ENCODE measurements at regions not wholly inside any gene's neighbourhood (a gene's known extent, or its start where the extent isn't known, plus 50 kb on each side); places are given as distances from the start of the nearest gene placed in this dataset.

GRCh38 chr5:27171761-27172261 is 133.4 kb upstream of the CDH9 start:
- no peak for DNase-seq
- H3K4me1 ChIP-seq (ENCODE audit: insufficient read depth, low read length) = no peaks in the 10 kb centered on the region
- no peaks in the 10 kb centered on the region for H4K20me1 ChIP-seq (ENCODE audit: insufficient read depth, low read length)
- H3K9ac ChIP-seq (ENCODE audit: low read depth, low read length) = no peak overlapping the region
- H3K79me2 ChIP-seq (ENCODE audit: insufficient read depth, low read length) = no peaks in the 10 kb centered on the region
- no peaks in the 10 kb centered on the region for H3K36me3 ChIP-seq (ENCODE audit: insufficient read depth, low read length)
- TF ChIP-seq EZH2 (IDR thresholded peaks at IDR 0.05; ENCODE audit: borderline replicate concordance, low read depth, low read length, severe bottlenecking) = no peak
- TF ChIP-seq, protein P1, sequence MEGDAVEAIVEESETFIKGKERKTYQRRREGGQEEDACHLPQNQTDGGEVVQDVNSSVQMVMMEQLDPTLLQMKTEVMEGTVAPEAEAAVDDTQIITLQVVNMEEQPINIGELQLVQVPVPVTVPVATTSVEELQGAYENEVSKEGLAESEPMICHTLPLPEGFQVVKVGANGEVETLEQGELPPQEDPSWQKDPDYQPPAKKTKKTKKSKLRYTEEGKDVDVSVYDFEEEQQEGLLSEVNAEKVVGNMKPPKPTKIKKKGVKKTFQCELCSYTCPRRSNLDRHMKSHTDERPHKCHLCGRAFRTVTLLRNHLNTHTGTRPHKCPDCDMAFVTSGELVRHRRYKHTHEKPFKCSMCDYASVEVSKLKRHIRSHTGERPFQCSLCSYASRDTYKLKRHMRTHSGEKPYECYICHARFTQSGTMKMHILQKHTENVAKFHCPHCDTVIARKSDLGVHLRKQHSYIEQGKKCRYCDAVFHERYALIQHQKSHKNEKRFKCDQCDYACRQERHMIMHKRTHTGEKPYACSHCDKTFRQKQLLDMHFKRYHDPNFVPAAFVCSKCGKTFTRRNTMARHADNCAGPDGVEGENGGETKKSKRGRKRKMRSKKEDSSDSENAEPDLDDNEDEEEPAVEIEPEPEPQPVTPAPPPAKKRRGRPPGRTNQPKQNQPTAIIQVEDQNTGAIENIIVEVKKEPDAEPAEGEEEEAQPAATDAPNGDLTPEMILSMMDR (IDR thresholded peaks at IDR 0.05; ENCODE audit: borderline replicate concordance, extremely low read depth, low read length, poor library complexity, severe bottlenecking) = no peak
- no peaks in the 10 kb centered on the region for H3K27me3 ChIP-seq (ENCODE audit: insufficient read depth, low read length, poor library complexity)
- no peak overlapping the region for H3K4me3 ChIP-seq (ENCODE audit: low read depth in 1 of 2, low read length in 2 of 2)
- no peak overlapping the region for H2AFZ ChIP-seq (ENCODE audit: low read depth, low read length)
- no peak overlapping the region for H3K27ac ChIP-seq (ENCODE audit: low read length)
- no peaks in the 10 kb centered on the region for H3K9me3 ChIP-seq (ENCODE audit: insufficient read depth, low read length, severe bottlenecking)
- ATAC-seq (ENCODE audit: insufficient read depth, low read depth) = no peak
- no peak overlapping the region for H3K4me2 ChIP-seq (ENCODE audit: insufficient read depth, low read length)

- Histone ChIP-seq H3K4me2 (ENCODE audit: insufficient read depth, low read length) (no peak overlapping the region), H3K27ac (ENCODE audit: low read length) (no peak overlapping the region), H2AFZ (ENCODE audit: low read depth, low read length) (no peak overlapping the region), H4K20me1 (ENCODE audit: insufficient read depth, low read length) (no peaks in the 10 kb centered on the region), H3K36me3 (ENCODE audit: insufficient read depth, low read length) (no peaks in the 10 kb centered on the region), H3K79me2 (ENCODE audit: insufficient read depth, low read length) (no peaks in the 10 kb centered on the region), H3K4me3 (ENCODE audit: low read depth in 1 of 2, low read length in 2 of 2) (no peak overlapping the region), H3K27me3 (ENCODE audit: insufficient read depth, low read length, poor library complexity) (no peaks in the 10 kb centered on the region), H3K9me3 (ENCODE audit: insufficient read depth, low read length, severe bottlenecking) (no peaks in the 10 kb centered on the region), H3K4me1 (ENCODE audit: insufficient read depth, low read length) (no peaks in the 10 kb centered on the region), H3K9ac (ENCODE audit: low read depth, low read length) (no peak overlapping the region)
- no peak for TF ChIP-seq EZH2 (IDR thresholded peaks at IDR 0.05; ENCODE audit: borderline replicate concordance, low read depth, low read length, severe bottlenecking)
- TF ChIP-seq, protein P1 (IDR thresholded peaks at IDR 0.05; ENCODE audit: borderline replicate concordance, extremely low read depth, low read length, poor library complexity, severe bottlenecking) = no peak
- ATAC-seq (ENCODE audit: insufficient read depth, low read depth) (no peak), DNase-seq (no peak)
Measured at GRCh38 chr5:27158775-27159174, 120.4 kb upstream of the CDH9 start.

DNA sequence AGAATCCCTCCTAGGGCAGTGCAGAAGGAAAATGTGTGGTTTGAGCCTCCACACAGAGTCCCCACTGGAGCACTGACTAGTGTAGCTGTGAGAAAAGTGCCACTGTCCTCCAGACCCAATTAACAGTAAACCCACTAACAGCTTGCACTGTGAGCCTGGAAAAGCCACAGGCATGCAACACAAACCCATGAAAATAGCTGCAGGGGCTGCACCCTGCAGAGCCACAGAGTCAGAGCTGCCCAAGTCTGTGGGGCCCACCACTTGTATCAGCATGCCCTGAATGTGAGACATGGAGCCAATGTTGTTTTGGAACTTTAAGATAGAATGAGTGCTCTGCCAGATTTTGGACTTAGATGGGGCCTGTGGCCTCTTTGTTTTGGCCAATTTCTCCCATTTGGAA is 119.8 kb upstream of the CDH9 start:
- no peak overlapping the region for H3K4me3 ChIP-seq (ENCODE audit: low read depth in 1 of 2, low read length in 2 of 2)
- DNase-seq = no peak
- H3K36me3 ChIP-seq (ENCODE audit: insufficient read depth, low read length) = no peaks in the 10 kb centered on the region
- H3K4me2 ChIP-seq (ENCODE audit: insufficient read depth, low read length) = no peak overlapping the region
- no peak overlapping the region for H3K9ac ChIP-seq (ENCODE audit: low read depth, low read length)
- H3K27ac ChIP-seq (ENCODE audit: low read length) = no peak overlapping the region
- H2AFZ ChIP-seq (ENCODE audit: low read depth, low read length) = no peak overlapping the region
- H3K9me3 ChIP-seq (ENCODE audit: insufficient read depth, low read length, severe bottlenecking) = no peaks in the 10 kb centered on the region
- no peak for ATAC-seq (ENCODE audit: insufficient read depth, low read depth)
- H4K20me1 ChIP-seq (ENCODE audit: insufficient read depth, low read length) = no peaks in the 10 kb centered on the region
- TF ChIP-seq, protein P1 (IDR thresholded peaks at IDR 0.05; ENCODE audit: borderline replicate concordance, extremely low read depth, low read length, poor library complexity, severe bottlenecking) = no peak
- TF ChIP-seq EZH2 (IDR thresholded peaks at IDR 0.05; ENCODE audit: borderline replicate concordance, low read depth, low read length, severe bottlenecking) = no peak
- no peaks in the 10 kb centered on the region for H3K79me2 ChIP-seq (ENCODE audit: insufficient read depth, low read length)
- no peaks in the 10 kb centered on the region for H3K4me1 ChIP-seq (ENCODE audit: insufficient read depth, low read length)
- no peaks in the 10 kb centered on the region for H3K27me3 ChIP-seq (ENCODE audit: insufficient read depth, low read length, poor library complexity)

- H3K9ac ChIP-seq (ENCODE audit: low read depth, low read length) = no peak overlapping the region
- no peak overlapping the region for H3K4me2 ChIP-seq (ENCODE audit: insufficient read depth, low read length)
- no peak overlapping the region for H3K27ac ChIP-seq (ENCODE audit: low read length)
- no peaks in the 10 kb centered on the region for H3K9me3 ChIP-seq (ENCODE audit: insufficient read depth, low read length, severe bottlenecking)
- ATAC-seq (ENCODE audit: insufficient read depth, low read depth) = no peak
- no peak overlapping the region for H2AFZ ChIP-seq (ENCODE audit: low read depth, low read length)
- no peak for DNase-seq
- no peaks in the 10 kb centered on the region for H3K36me3 ChIP-seq (ENCODE audit: insufficient read depth, low read length)
- no peak for TF ChIP-seq EZH2 (IDR thresholded peaks at IDR 0.05; ENCODE audit: borderline replicate concordance, low read depth, low read length, severe bottlenecking)
- TF ChIP-seq, protein P1 (IDR thresholded peaks at IDR 0.05; ENCODE audit: borderline replicate concordance, extremely low read depth, low read length, poor library complexity, severe bottlenecking) = no peak
- no peaks in the 10 kb centered on the region for H3K27me3 ChIP-seq (ENCODE audit: insufficient read depth, low read length, poor library complexity)
- H3K79me2 ChIP-seq (ENCODE audit: insufficient read depth, low read length) = no peaks in the 10 kb centered on the region
- H4K20me1 ChIP-seq (ENCODE audit: insufficient read depth, low read length) = no peaks in the 10 kb centered on the region
- H3K4me3 ChIP-seq (ENCODE audit: low read depth in 1 of 2, low read length in 2 of 2) = no peak overlapping the region
- no peaks in the 10 kb centered on the region for H3K4me1 ChIP-seq (ENCODE audit: insufficient read depth, low read length)
Measured at GRCh38 chr5:27144456-27144855, 106.1 kb upstream of the CDH9 start.

All from DND-41 (cell line).